NCI-H2029 (cell line): ENCODE measurements at regions not wholly inside any gene's neighbourhood (a gene's known extent, or its start where the extent isn't known, plus 50 kb on each side); places are given as distances from the start of the nearest gene placed in this dataset.
"Not testable (repeated sequence)": the region's sequence is repeated elsewhere in the genome, so short reads cannot be mapped to it uniquely, and the experiment has no call there.

Source experiments
- DNase-seq: peaks from one replicate; lab custom pipeline; 2025; lab: John Stamatoyannopoulos, UW

- DNase-seq = no peak
These were observed 279.6 kb downstream of the KLF5 start for GRCh38 chr13:73338389-73338788.

DNA sequence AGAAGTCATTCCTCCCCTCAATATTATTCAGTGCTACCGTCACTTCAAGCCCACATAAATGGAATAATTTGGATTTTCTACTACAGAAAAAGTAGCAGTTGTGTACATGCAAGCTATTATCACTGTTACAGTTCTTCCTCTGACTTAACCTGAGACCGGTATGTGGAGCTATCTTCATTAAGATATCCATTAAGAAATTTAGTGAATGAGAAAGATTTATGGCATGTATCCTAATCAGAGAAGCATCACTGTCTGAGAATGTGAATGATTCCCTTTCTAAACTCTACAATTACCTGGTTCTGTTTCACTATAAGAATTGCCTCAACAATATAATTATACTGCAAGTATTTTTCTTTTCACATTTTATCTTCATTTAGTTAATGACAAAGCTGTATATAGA is 278.7 kb downstream of the KLF5 start:
- no peak for DNase-seq

DNA sequence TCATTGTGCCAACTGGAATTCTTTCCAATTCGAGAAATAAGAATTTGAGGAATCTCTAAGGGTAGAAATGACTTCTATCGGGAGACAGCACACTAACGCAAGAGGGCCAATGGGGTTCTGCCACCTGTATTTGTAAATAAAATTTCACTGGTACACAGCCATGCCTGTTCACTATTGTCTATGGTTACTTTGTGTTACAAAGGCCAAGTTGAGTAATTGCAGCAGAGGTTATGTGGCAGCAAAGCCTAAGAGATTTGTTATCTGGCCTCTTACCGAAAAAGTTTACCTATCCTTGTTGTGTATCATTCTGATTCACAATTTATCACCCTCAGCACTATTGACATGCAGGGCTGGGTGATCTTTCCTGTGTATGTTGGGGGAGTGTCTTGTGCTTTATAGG is 278.0 kb downstream of the KLF5 start:
- DNase-seq = no peak

DNA sequence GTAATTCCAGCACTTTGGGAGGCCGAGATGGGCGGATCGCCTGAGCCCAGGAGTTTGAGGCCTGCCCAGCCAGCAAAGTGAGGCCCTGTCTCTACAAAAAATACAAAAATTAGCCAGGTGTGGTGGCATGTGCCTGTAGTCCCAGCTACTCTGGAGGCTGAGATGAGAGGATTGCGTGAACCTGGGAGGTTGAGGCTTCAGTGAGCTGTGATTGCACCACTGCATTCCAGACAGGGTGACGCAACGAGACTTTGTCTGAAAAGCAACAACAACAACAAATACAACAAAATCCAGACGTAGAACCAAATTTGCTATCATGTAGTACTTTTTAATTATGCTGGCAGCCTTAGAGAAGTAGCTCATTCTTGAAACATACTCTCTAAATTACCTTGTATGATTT is 277.1 kb downstream of the KLF5 start:
- no peak for DNase-seq

GRCh38 chr13:73335210-73335609 is 276.4 kb downstream of the KLF5 start:
- no peak for DNase-seq

DNA sequence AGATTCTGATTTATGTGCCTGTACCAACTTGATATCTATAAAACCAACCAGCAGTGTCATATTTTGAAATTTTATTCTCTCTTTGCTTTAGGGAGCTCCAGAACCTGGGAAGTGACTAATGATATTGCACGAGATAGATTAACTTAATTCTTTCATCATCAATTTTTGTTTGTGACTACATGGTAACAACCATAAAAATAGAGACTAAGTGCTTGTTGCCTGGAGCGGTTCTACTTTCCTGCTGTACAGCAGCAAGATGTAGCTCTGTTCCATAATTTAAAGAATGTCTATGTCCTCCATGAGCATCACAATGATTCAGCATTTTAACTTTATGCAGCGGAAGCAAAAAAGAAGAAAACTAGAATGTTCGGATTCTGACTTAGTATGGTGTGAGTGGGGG is 275.6 kb downstream of the KLF5 start:
- DNase-seq = no peak

DNA sequence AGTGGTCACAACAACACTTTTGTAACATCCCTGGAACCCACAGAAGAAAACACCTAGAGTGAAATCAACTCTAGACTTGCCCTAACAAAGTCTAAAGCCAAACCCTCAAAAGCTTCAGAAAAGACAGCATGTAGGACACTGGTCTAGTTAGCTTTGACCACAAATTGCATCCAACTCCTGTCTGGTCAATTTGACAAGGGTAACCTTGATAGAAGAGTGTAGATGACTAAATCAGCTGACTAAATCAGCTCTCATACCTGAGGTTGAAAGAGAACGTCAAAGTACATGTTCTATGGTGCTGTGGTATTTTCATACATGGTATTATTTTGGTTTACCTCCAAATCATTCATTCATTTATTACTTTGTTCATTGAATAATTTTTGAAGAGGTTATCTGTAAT is 272.8 kb downstream of the KLF5 start:
- DNase-seq = no peak

DNA sequence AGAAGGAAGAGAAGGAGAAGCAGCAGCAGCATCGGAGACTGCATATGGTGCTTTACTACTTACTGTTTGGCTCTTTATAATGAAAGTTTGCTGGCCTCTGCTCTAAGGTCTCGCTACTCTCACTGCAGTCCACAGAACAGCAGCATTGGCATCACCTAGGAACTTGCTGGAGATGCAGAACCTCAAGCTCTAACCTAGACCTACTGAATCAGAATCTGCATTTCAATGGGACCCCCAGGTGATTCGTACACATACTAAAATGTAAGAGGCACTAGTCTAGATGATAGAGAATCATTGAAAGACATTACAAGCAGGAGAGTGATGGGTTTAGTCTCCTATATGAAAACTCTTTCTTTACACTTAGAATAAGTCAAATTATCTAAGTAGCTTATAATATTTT is 270.6 kb downstream of the KLF5 start:
- no peak for DNase-seq

DNA sequence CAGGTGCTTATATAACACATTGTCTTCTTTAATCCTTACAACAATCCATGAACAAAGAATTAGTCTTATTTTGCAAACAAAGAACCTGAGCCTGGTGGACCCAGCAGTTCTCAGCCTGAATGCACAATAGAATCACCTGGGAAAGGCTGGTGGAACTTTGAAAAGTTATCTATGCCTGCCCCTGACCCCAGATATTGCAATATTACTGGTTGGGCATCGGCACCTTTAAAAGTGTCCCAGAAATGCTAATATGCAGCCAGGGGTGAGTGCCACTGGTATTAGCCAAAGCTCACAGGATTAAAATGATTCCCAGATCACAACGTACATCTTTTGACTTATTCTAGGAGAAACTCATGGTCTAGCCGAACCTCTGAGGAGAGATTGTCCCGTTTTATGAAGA is 268.8 kb downstream of the KLF5 start:
- no peak for DNase-seq

- DNase-seq = no peak
These were observed 267.1 kb downstream of the KLF5 start for GRCh38 chr13:73325723-73326558.

GRCh38 chr13:73324842-73325722 is 266.3 kb downstream of the KLF5 start:
- DNase-seq = no peak

DNA sequence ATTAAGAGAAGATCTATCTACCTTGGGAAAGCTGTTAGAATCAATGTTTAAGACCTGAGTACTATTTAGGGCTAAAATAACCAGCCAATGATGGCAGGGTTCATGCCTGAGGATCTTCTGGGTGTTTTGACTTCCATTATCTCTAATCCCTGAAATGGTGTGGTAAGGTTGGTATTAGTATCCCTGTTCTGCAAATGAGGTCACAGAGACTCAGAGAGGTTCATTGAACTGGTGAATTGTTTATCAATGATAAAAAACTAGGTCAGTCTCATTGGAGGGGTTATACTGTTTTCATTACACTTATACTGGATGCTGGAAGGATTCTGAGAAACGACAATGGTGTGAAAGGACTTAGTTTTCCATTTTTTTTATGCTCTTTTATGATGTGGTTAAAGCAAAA is 264.8 kb downstream of the KLF5 start:
- DNase-seq = no peak

- no peak for DNase-seq
These were observed 262.2 kb downstream of the KLF5 start for GRCh38 chr13:73321043-73321442.

DNA sequence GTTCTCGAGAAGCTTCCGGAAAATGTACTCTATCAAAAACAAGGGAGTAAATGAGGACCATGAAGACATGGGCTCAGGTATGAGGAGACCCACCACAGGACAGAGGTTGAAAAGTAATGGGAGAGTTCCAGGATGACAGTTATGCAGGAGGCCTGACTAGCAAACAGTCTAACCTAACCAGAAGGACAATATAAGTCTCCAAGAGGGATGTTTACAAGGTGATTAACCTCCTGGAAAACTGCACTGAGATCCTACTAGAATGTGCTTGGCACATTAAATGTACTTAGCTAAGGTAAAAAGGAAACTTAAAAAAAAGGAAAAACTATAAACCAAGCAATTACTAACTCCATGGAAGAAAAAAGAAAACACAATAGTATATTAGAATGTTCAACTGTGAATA is 258.3 kb downstream of the KLF5 start:
- no peak for DNase-seq

- no peak for DNase-seq
These were observed 251.6 kb downstream of the KLF5 start for GRCh38 chr13:73310366-73310765.

- DNase-seq = no peak
These were observed 248.7 kb downstream of the KLF5 start for GRCh38 chr13:73307481-73307880.

DNA sequence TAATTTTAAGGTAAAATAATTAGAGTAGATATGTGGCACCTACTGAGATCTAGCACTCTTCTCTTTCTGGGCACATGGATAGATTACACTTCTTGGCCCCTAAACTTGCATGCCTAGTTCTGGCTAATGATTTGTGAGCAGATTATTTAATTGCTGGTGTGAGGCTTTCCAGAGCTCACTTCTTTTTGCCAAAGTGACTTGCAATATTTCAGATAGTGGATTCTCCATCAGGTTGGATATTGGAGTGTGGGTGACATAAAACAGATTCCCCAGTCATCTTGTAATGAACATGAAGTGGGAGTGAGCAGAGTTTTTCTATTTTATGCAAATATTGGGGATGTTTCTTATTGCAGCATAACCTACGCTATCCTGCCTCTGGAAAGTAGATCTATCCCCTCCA is 247.9 kb downstream of the KLF5 start:
- no peak for DNase-seq

DNA sequence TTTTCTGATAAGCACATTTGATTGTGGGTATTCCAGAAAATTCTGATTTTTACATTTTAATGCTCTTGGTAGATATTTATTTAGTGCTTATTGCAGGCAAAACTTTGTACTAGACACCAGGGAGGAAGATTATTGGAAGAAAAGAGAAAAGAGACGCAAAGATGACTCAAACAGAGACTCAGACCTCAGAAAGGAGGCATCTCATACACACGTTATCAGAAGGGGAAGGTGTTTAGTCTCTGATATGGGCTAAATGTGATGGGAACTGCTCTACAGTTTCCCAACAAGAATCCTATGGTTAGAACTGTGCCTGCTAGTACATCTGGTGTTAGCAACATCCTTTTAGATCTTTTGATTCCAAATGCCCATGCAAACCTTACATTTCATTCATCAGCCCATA is 245.6 kb downstream of the KLF5 start:
- no peak for DNase-seq

DNA sequence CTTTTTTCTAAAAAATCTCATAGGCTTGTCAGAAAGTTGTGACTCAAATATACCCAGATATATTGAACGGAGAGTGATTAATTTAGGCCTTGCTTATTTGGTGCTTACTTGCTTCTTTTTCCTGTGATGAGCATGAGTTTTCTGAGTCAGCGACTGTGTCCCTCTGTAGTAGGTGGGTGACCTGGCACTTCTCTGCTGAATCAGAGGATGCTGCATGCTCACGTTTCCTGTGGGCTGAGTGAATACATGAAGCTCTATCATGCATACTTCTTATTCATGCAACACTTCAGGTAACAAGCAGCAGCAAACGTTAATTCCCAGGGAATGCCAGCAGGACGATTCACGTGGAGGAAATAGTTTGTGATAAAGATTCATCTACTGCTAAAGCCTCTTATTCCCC is 245.0 kb downstream of the KLF5 start:
- DNase-seq = no peak

- DNase-seq = not testable (repeated sequence)
These were observed 242.8 kb downstream of the KLF5 start for GRCh38 chr13:73301622-73302021.

GRCh38 chr13:73300718-73301425 is 242.1 kb downstream of the KLF5 start:
- no peak for DNase-seq

DNA sequence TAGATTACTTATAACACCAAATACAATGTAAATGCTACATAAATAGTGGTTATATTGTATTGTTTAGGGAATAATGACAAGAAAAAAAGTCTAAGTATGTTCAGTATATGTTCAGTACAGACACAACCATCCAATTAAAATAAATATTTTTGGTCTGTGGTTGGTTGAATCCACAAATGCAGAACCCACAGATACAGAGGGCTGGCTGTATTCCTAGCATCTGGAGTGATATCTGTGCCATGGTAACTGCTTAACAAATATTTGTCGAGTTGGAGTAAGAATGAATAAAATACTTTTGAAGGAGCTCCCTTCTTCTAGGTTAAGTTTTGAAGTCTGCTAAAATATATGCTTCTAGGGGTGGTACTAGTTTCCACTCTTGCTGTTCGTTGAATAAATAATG is 241.0 kb downstream of the KLF5 start:
- no peak for DNase-seq
